ENCODE measurements at regions not wholly inside any gene's neighbourhood (a gene's known extent, or its start where the extent isn't known, plus 50 kb on each side); places are given as distances from the start of the nearest gene placed in this dataset.
"Not testable (repeated sequence)": the region's sequence is repeated elsewhere in the genome, so short reads cannot be mapped to it uniquely, and the experiment has no call there.

DNA sequence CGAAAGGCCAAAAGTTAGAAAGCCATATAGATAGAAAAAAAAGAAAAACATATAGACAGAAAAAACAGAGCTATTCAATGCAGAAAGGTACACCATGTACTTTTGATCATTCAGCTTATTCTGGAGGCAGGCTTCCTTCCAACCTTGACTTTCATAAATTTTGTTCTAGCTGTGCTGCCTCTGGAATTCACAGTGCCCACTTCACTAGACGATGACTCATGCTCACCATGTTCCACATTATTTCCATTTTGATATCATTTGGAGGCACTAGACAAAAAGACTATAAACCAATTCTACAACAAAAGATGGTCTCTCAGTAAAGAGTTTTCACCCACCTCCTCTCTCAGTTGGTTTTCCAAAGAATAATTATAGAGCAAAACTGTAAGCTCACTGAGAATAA, 229.0 kb upstream of the IPO5 start:
- DNase-seq (ENCODE audit: low spot score): no peak

- DNase-seq (ENCODE audit: low spot score): no peak
These were observed 226.7 kb upstream of the IPO5 start for GRCh38 chr13:97726664-97727280.

DNA sequence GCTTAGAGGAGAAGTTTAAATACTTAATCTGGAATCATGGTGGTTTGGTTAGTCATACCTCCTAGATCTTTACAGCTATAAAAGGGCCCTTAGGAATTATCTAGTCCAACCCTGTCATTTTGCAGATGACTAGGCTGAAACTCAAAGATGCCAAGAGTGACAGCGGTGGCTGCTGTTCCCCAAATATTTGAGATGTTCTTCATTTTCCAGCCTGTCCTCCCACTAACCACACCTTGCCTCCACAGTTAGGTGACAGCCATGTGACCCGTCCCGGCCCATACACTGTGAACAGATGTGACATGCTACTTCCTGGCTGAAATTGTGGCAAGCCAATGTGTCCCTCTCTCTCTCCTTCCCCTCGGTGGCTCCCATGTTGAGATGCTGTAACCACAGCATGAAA, 225.5 kb upstream of the IPO5 start:
- DNase-seq (ENCODE audit: low spot score): no peak

GRCh38 chr13:97736436-97736835, 217.0 kb upstream of the IPO5 start:
- DNase-seq (ENCODE audit: low spot score): no peak

DNA sequence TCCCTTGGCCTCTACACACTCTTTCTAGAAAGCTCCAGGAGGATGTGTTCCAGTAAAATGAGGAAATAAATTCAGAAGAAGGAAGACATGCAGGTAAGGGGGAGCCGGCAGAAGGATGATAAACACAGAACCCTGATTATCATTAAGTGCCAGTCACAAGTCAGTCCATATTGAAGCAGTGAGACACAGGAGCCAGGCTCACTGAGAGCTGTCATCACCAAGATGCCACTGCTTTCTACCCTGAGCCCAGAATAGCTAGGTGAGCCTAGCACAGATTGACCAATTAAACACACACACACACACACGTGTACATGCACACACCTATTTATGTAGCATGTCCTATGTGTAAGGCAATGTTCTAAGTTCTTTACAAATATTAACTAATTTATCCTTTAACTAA, 211.4 kb upstream of the IPO5 start:
- no peak for DNase-seq (ENCODE audit: low spot score)

DNA sequence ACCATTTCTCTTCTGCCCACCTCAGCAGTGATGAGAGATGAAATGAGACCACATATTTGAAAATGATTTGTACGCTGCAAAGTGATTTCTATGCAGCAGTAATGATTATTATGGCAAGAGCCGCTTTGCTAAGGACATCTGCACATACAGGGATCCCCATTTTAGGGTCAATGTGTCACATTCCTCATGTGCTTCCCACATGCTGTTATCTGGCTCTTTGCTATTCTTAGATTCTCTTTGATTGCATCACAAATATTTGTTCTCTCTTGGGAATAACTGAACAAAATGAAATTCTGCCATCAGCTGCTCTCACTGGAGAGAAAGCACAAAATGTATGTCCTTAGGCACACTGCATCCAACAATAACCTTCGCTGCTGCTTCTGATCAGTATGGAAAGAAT, 209.5 kb upstream of the IPO5 start:
- DNase-seq (ENCODE audit: low spot score): no peak

GRCh38 chr13:97746649-97747048, 206.8 kb upstream of the IPO5 start:
- no peak for DNase-seq (ENCODE audit: low spot score)

GRCh38 chr13:97749174-97749573, 204.3 kb upstream of the IPO5 start:
- DNase-seq (ENCODE audit: low spot score): no peak

DNA sequence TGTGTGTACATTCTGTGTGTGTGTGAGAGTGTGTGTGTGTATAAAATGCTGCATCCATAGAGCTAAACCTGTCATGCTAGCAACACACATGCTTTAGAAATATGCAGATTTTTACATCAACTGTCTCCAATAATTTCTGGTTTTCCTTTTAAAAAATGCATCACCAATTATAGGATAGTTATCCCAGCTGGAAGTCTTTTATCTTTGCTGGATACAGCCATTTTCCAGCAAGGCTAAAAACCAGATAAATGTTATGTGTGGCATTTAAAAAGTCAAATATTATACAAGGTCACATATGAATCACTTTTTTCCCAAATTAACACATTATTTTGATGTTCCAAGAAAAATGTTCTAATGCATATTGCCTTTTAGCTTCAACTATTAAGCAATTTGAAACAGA, 202.0 kb upstream of the IPO5 start:
- no peak for DNase-seq (ENCODE audit: low spot score)

DNA sequence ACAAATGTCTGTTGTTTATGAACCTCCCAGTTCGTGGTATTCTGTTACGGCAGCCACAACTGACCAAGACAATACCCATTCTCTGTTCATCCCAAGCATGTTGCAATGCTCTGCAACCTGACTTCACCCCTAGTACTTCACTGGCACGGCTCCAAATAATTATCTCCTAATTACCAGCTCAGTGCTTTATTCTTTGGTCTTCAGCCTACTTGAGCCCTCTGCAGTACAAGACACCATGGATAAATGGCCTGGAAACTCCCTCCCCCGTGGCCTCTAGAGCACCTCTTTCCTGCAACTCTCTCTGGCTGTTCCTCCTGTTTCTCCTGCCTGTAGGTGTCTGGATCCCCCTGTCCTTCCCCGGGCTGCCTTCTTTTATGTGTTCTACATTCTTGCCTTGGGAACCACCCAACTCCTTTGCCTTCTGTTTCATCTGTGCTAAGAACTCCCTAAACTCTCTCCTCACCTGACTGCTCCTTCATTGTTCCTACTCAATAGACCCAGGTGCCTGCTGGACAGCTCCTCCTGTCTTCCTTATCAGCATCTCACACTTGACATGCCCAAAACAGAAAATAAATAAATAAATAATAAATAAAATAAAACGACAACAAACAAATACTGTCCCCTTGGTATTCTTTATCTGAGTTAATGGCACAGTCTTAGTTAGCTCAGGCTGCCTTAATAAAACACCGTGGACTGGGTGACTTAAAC, 200.4 kb upstream of the IPO5 start:
- DNase-seq (ENCODE audit: low spot score): no peak

- peak; percentile 5 for DNase-seq (ENCODE audit: low spot score)
These were observed 199.4 kb upstream of the IPO5 start for GRCh38 chr13:97753942-97754670.

GRCh38 chr13:97757807-97758206, 195.7 kb upstream of the IPO5 start:
- no peak for DNase-seq (ENCODE audit: low spot score)

DNA sequence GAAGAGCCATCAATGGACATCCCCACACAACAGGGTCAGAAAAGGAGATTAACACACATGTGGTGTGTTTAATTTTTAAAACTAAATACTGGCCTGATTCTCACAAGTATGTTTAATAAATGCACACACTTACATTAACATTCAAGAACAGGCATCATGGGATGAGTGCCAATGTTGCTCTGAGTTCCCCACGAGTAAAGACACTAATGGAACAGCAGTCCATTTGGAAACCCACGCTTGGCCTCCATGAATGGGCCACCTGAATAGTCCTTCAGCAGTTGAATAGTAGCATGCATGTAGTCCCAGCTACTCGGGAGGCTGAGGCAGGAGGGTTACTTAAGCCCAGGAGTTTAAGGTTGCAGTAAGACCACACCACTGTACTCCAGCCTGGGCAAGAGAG, 195.2 kb upstream of the IPO5 start:
- DNase-seq (ENCODE audit: low spot score): no peak

DNA sequence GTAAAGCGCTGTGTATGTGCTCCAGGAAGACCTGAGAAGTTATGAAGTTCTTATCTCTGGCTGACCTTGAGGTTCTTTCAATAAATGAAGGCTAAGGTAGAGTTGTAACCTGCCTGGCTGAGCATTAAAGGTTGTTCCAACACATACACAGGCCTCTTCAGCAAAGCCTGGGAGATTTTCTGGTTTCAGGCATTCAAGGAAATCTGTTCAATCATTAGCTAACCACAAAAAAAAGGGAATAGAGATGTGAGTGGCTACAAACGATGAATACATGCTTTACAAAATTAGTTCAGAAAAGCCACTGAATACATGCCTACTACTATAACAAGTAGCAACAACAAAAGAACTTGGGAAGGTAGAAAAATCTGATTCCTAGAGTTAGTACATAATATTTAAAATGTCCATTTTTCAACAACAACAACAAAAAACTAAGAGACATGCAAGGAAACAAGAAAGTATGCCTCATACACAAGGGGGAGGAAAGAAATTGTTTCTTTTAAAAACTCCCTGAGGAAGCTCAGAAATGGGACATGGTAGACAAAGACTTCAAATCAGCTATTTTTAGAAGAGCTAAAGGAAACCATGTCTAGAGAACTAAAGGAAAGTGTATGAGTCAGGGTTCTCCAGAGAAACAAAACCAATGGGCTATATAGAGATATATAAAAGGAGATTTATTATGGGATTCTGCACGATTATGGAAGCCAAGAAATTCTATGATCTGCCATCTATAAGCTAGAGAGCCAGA, 191.5 kb upstream of the IPO5 start:
- DNase-seq (ENCODE audit: low spot score): no peak

DNA sequence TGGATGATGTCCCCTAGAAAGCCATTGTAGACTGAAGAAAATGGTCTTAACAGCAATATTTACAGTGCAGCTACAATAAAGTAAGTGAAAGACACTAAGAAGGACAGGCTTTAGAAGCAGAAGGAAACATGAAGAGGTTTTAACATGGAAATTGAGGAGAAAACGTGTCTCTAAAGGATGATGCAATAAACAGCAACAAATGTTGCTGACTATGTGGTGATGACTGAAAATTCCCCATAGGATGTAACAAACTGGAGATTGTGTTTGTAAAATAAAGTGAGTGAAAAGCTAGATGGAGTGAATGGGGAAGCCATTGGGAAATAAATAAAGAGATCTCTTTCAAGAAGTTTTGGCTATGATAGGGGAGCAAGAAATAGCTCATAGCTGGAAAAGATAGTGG, 186.7 kb upstream of the IPO5 start:
- no peak for DNase-seq (ENCODE audit: low spot score)

- no peak for DNase-seq (ENCODE audit: low spot score)
These were observed 185.3 kb upstream of the IPO5 start for GRCh38 chr13:97768134-97768533.

GRCh38 chr13:97770231-97770630, 183.2 kb upstream of the IPO5 start:
- not testable (repeated sequence) for DNase-seq (ENCODE audit: low spot score)

GRCh38 chr13:97772466-97772865, 181.0 kb upstream of the IPO5 start:
- not testable (repeated sequence) for DNase-seq (ENCODE audit: low spot score)

GRCh38 chr13:97774391-97775100, 178.9 kb upstream of the IPO5 start:
- not testable (repeated sequence) for DNase-seq (ENCODE audit: low spot score)

DNA sequence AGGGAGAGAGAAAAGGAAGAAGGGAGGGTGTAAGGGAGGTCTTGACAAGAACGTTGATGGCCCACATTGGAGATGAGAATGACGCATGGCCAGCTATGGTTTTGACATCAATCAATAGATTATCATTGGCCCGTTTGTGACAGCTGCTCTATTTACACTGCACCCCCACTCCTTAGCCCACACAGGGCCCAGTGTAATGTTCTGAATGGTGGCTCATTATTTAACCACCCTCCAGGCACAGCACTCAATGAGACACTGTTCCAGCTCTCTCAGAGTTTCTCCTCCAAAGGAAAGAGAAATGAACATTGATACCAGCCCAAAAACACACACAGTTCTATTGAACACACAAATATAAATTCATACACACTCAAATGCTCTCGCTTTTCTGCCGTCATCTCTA, 173.0 kb upstream of the IPO5 start:
- DNase-seq (ENCODE audit: low spot score): no peak

DNA sequence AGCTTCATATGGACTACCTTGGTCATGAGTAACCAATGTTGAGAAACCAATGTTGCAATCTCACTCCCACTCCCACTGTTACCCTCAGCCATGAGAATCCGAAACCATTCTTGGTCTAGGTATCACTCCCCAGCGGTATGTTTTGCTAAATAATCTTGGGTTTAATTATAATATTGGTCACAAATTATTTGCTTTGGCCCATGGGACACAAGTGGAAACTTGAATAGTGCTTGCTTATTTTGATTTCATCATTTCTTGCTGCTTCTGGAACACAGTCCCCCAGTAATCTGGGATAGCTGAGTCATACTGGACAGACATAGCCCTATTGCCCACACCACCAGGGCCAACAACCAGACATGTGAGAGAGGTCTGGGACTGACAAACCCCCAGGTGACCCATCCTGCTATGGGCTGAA, 171.6 kb upstream of the IPO5 start:
- DNase-seq (ENCODE audit: low spot score): no peak

DNA sequence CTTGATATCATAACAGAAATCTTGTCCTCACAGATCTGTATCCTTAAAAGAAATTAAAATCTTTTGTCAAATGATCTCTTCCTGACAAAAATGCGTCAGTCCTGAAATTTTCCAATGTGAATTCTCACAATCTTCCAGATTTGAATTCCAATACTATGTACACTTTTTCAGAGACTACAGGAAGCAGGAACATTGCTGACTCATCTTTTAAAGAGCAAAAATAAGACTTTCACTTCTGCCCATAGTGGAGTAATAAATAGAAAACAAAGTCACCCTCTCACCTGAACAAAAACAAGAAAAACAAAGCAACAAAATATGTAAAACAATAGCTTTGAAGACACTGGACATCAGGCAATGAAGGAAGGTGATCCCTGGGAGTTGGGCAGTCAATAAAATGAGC, 167.0 kb upstream of the IPO5 start:
- no peak for DNase-seq (ENCODE audit: low spot score)
